Transverse colon (tissue), 4 donors: ENCODE measurements at regions not wholly inside any gene's neighbourhood (a gene's known extent, or its start where the extent isn't known, plus 50 kb on each side); places are given as distances from the start of the nearest gene placed in this dataset.

ENCODE experiments used
- EP300 ChIP-seq: sonication (generic); formaldehyde crosslinking; IDR thresholded peaks from one replicate; pipeline ENCODE4 v1.6.1; 2017; ENCODE audit warnings: antibody characterized with exemption, low read depth
- POLR2A ChIP-seq: fragments of 450-650 bp; IDR thresholded peaks from one replicate; pipeline ENCODE4 v1.6.1; 2016; ENCODE audit warnings: antibody characterized with exemption, mild to moderate bottlenecking, moderate library complexity
- POLR2AphosphoS5 ChIP-seq, 3 donors: sonication (generic); formaldehyde crosslinking; IDR thresholded peaks; one replicate each; pipeline ENCODE4 v1.6.1; 2016; ENCODE audit warnings: antibody characterized with exemption in 3 of 3
- TF ChIP-seq, protein P1 (sequence below), 5 experiments: fragments of 200-600 bp in 3 of 5; fragments of 450-650 bp in 2 of 5; sonication (generic) in 3 of 5; IDR thresholded peaks; 1 replicate in 2 of 5; 2 replicates in 3 of 5; pipeline ENCODE4 v1.5.1; 2016 to 2017; ENCODE audit warnings: antibody characterized with exemption in 5 of 5, inconsistent platforms in 3 of 5, mild to moderate bottlenecking in 2 of 5, moderate library complexity in 1 of 5

GRCh38 chr6:81831274-81831673, 78.8 kb upstream of the TENT5A start:
- no peak for TF ChIP-seq POLR2A
- TF ChIP-seq, protein P1, sequence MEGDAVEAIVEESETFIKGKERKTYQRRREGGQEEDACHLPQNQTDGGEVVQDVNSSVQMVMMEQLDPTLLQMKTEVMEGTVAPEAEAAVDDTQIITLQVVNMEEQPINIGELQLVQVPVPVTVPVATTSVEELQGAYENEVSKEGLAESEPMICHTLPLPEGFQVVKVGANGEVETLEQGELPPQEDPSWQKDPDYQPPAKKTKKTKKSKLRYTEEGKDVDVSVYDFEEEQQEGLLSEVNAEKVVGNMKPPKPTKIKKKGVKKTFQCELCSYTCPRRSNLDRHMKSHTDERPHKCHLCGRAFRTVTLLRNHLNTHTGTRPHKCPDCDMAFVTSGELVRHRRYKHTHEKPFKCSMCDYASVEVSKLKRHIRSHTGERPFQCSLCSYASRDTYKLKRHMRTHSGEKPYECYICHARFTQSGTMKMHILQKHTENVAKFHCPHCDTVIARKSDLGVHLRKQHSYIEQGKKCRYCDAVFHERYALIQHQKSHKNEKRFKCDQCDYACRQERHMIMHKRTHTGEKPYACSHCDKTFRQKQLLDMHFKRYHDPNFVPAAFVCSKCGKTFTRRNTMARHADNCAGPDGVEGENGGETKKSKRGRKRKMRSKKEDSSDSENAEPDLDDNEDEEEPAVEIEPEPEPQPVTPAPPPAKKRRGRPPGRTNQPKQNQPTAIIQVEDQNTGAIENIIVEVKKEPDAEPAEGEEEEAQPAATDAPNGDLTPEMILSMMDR (IDR thresholded peaks at IDR 0.05) = no peak
- TF ChIP-seq POLR2AphosphoS5 (IDR thresholded peaks at IDR 0.05) = no peak
- no peak for TF ChIP-seq EP300
